HepG2 (cell line): ENCODE measurements at regions not wholly inside any gene's neighbourhood (a gene's known extent, or its start where the extent isn't known, plus 50 kb on each side); places are given as distances from the start of the nearest gene placed in this dataset.

Experiments
- ATAC-seq: fragments of 200-7000 bp; cut with Tn5 transposase; 3 replicates; pipeline ENCODE4 v1.9.1; 2020; ENCODE audit warnings: mild to moderate bottlenecking, moderate library complexity
- BruUV-seq: library from RNA; stranded (reverse); fragments of 400-500 nt; replicated peaks from 2 replicates; lab custom pipeline; 2021; lab: Mats Ljungman, UMichigan
- CTCF ChIA-PET: fragments of 300-600 bp; formaldehyde crosslinking; extraction: SDS; loops from one replicate; lab custom pipeline; 2021; ENCODE audit warnings: low total read pairs, inconsistent platforms, low intra/inter-chr PET ratio; lab: Yijun Ruan, JAX
- POLR2A ChIA-PET: fragments of 350-600 bp; sonication (Branson Sonifier 250); formaldehyde crosslinking; loops from one replicate; lab custom pipeline; 2020; ENCODE audit warnings: antibody characterized with exemption, inconsistent platforms; lab: Yijun Ruan, JAX
- DNase-seq: peaks from one replicate; pipeline ENCODE4 v3.0.0-alpha.2; 2015; ENCODE audit warnings: low spot score
- FAIRE-seq: peaks from 3 replicates; lab custom pipeline; 2011; peaks lifted over from hg19 to GRCh38; lab: Jason Lieb, UNC
- H2AFZ ChIP-seq: one replicate; pipeline ENCODE4 v1.6.1; 2011; ENCODE audit warnings: low read length, inconsistent platforms
- H3K27ac ChIP-seq: fragments of 300-600 bp; 3 replicates; pipeline ENCODE4 v1.8.0; 2011; ENCODE audit warnings: mixed run types, mild to moderate bottlenecking, mixed read lengths, low read length, inconsistent platforms; ENCODE audit not compliant: insufficient read depth; ENCODE audit errors: extremely low read length
- H3K27me3 ChIP-seq, 2 experiments: fragments of 200-600 bp in 1 of 2; 2 replicates in 1 of 2; 3 replicates in 1 of 2; pipeline versions ENCODE4 v1.6.0 to v1.8.0; 2011; ENCODE audit warnings: low read length in 2 of 2, mild to moderate bottlenecking in 2 of 2, moderate library complexity in 2 of 2, inconsistent platforms in 1 of 2; ENCODE audit not compliant: insufficient read depth in 2 of 2, control insufficient read depth in 1 of 2
- H3K36me3 ChIP-seq, 2 experiments: fragments of 200-600 bp in 1 of 2; replicated peaks in 1 of 2; 2 replicates in 1 of 2; 3 replicates in 1 of 2; pipeline versions ENCODE4 v1.5.1 to v1.8.0; 2011; ENCODE audit warnings: low read length in 2 of 2, inconsistent platforms in 1 of 2; ENCODE audit not compliant: insufficient read depth in 2 of 2, control insufficient read depth in 1 of 2
- H3K4me1 ChIP-seq: 2 replicates; pipeline ENCODE4 v1.5.1; 2012; ENCODE audit warnings: low read length, inconsistent platforms; ENCODE audit not compliant: insufficient read depth
- H3K4me2 ChIP-seq: 2 replicates; pipeline ENCODE4 v1.6.0; 2011; ENCODE audit warnings: low read depth, low read length, inconsistent platforms
- H3K4me3 ChIP-seq, 3 experiments: fragments of 200-600 bp in 1 of 3; sonication (generic), shearing (Covaris generic) in 1 of 3; replicated peaks in 1 of 3; 2 replicates each; pipeline ENCODE4 v1.5.1; 2011 to 2016; ENCODE audit warnings: low read length in 3 of 3, inconsistent platforms in 2 of 3, low read depth in 2 of 3, mild to moderate bottlenecking in 2 of 3, control low read depth in 1 of 3, mixed read lengths in 1 of 3; ENCODE audit not compliant: insufficient read depth in 1 of 3
- H3K79me2 ChIP-seq: one replicate; pipeline ENCODE4 v1.6.1; 2011; ENCODE audit warnings: low read length, inconsistent platforms; ENCODE audit not compliant: insufficient read depth
- H3K9ac ChIP-seq: 2 replicates; pipeline ENCODE4 v1.6.0; 2011; ENCODE audit warnings: mild to moderate bottlenecking, low read depth, low read length, inconsistent platforms; ENCODE audit not compliant: insufficient read depth
- H3K9me3 ChIP-seq: 2 replicates; pipeline ENCODE4 v1.5.1; 2012; ENCODE audit warnings: mild to moderate bottlenecking, low read length
- H4K20me1 ChIP-seq: 2 replicates; pipeline ENCODE4 v1.6.0; 2011; ENCODE audit warnings: inconsistent platforms, mild to moderate bottlenecking, low read length, moderate library complexity; ENCODE audit not compliant: insufficient read depth
- ATF7 ChIP-seq, 2 experiments: fragments of 450-650 bp in 1 of 2; sonication (generic) in 1 of 2; formaldehyde crosslinking in 1 of 2; IDR thresholded peaks; 2 replicates each; pipeline versions ENCODE4 v1.4.0 to v1.6.1; 2016 to 2020; ENCODE audit warnings: antibody characterized with exemption in 1 of 2, mild to moderate bottlenecking in 1 of 2, missing genetic modification reagents in 1 of 2
- BATF2 ChIP-seq: sonication (generic); formaldehyde crosslinking; IDR thresholded peaks from 2 replicates; pipeline ENCODE4 v1.8.0; 2022; ENCODE audit warnings: mild to moderate bottlenecking, missing genetic modification reagents, moderate library complexity
- ETV6 ChIP-seq: sonication (generic); formaldehyde crosslinking; conservative IDR thresholded peaks from 2 replicates; pipeline ENCODE4 v1.4.0; 2020; ENCODE audit warnings: missing genetic modification reagents
- IRX3 ChIP-seq: sonication (generic); formaldehyde crosslinking; IDR thresholded peaks from 2 replicates; pipeline ENCODE4 v1.8.1; 2023; ENCODE audit warnings: mild to moderate bottlenecking, low read depth, missing genetic modification reagents, borderline replicate concordance
- MAZ ChIP-seq, 2 experiments: sonication (generic) in 1 of 2; formaldehyde crosslinking in 1 of 2; IDR thresholded peaks; 2 replicates each; pipeline versions ENCODE4 v1.5.0 to v1.6.1; 2012 to 2020; ENCODE audit warnings: low read depth in 2 of 2, mild to moderate bottlenecking in 2 of 2, borderline replicate concordance in 1 of 2, improper control_type of control experiment in 1 of 2, low read length in 1 of 2, missing genetic modification reagents in 1 of 2, moderate library complexity in 1 of 2
- NFIB ChIP-seq: sonication (generic); formaldehyde crosslinking; IDR thresholded peaks from 2 replicates; pipeline ENCODE4 v1.9.0; 2021; ENCODE audit warnings: missing genetic modification reagents, mild to moderate bottlenecking, borderline replicate concordance
- NFIC ChIP-seq: IDR thresholded peaks from 2 replicates; pipeline ENCODE4 v1.6.1; 2012; ENCODE audit warnings: mild to moderate bottlenecking, low read length, inconsistent platforms
- SPEN ChIP-seq: sonication (generic); formaldehyde crosslinking; IDR thresholded peaks from 2 replicates; pipeline ENCODE4 v1.5.1; 2020; ENCODE audit warnings: low read depth, mild to moderate bottlenecking, missing genetic modification reagents
- SRY ChIP-seq: sonication (generic); formaldehyde crosslinking; IDR thresholded peaks from 2 replicates; pipeline ENCODE4 v1.8.0; 2022; ENCODE audit warnings: mild to moderate bottlenecking, missing genetic modification reagents
- TBL1XR1 ChIP-seq: fragments of 150-350 bp; IDR thresholded peaks from 2 replicates; pipeline ENCODE4 v1.6.1; 2014; ENCODE audit warnings: borderline replicate concordance, low read length; ENCODE audit not compliant: partially characterized antibody
- ZBTB21 ChIP-seq: sonication (generic); formaldehyde crosslinking; IDR thresholded peaks from 2 replicates; pipeline ENCODE4 v1.4.0; 2020; ENCODE audit warnings: missing genetic modification reagents
- ZNF343 ChIP-seq: sonication (generic); formaldehyde crosslinking; IDR thresholded peaks from 2 replicates; pipeline ENCODE4 v1.4.0; 2020; ENCODE audit warnings: mild to moderate bottlenecking, missing genetic modification reagents
- ZNF720 ChIP-seq: sonication (generic); formaldehyde crosslinking; IDR thresholded peaks from 2 replicates; pipeline ENCODE4 v1.4.0; 2020; ENCODE audit warnings: missing genetic modification reagents
- ZNF800 ChIP-seq: sonication (generic); formaldehyde crosslinking; IDR thresholded peaks from 2 replicates; pipeline ENCODE4 v1.4.0; 2020; ENCODE audit warnings: missing genetic modification reagents
- WGBS: methylation state at CpG from one replicate; pipeline ENCODE4 v1.1.6; 2017; ENCODE audit warnings: low lambda C conversion rate; 5-methylcytosine and 5-hydroxymethylcytosine counted together
- in situ Hi-C: cut with HindIII; loops from 2 replicates; pipeline ENCODE4 v1.10.0; 2017; ENCODE audit warnings: low pct_unique_long_range_greater_than_20kb; ENCODE audit not compliant: extremely low pct_ligation_motif_present
- intact Hi-C: fragments of 100-400 bp; cut with micrococcal nuclease; formaldehyde crosslinking; loops from one replicate; pipeline ENCODE4 v1.10.0; 2022; ENCODE audit not compliant: unreplicated experiment
- TF ChIP-seq, protein P1 (sequence below): IDR thresholded peaks from 2 replicates; pipeline ENCODE4 v1.6.1; 2016; ENCODE audit warnings: control low read depth

DNA sequence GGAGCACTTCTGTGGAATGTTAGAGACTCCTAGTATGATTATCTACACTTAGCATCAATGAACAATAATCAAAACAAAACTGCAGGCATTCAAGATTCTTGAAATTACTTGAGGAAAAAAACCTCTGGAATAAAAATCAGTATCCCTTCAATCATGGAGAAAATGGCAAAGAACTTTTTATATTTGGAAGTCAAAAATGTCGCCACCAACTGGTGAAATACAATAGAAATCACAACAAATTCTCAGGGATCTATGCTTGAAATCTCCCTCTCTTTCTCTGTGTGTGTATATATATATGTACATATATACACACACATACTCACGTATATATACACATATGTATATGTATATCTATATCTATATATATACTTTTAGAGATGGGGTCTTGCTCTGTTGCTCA lies 378.9 kb upstream of the ALCAM start (continued):
- TF ChIP-seq IRX3 (CRISPR knock-in tag) (no peak), TBL1XR1 (no peak), SRY (CRISPR knock-in tag) (no peak), ZNF343 (no peak), ZNF800 (CRISPR knock-in tag) (no peak), NFIC (no peak), NFIB (CRISPR knock-in tag) (no peak)
- TF ChIP-seq, protein P1, sequence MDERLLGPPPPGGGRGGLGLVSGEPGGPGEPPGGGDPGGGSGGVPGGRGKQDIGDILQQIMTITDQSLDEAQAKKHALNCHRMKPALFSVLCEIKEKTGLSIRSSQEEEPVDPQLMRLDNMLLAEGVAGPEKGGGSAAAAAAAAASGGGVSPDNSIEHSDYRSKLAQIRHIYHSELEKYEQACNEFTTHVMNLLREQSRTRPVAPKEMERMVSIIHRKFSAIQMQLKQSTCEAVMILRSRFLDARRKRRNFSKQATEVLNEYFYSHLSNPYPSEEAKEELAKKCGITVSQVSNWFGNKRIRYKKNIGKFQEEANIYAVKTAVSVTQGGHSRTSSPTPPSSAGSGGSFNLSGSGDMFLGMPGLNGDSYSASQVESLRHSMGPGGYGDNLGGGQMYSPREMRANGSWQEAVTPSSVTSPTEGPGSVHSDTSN (CRISPR knock-in tag): no peak

- 0% methylated on average over 3 of the region's 3 CpGs for WGBS
- no peak overlapping the region for H3K4me3 ChIP-seq
- no peaks in the 10 kb centered on the region for H4K20me1 ChIP-seq
- no peaks in the 10 kb centered on the region for H3K79me2 ChIP-seq
- ATAC-seq: no peak
- no peak overlapping the region for H3K4me2 ChIP-seq
- ChIA-PET POLR2A (no interaction called here), CTCF (no interaction called here)
- no peaks in the 10 kb centered on the region for H3K4me1 ChIP-seq
- H3K27me3 ChIP-seq: no peaks in the 10 kb centered on the region
- TF ChIP-seq ATF7 (IDR thresholded peaks at IDR 0.05): no peak
- no peak for TF ChIP-seq ATF7 (CRISPR knock-in tag; IDR thresholded peaks at IDR 0.05)
- TF ChIP-seq MAZ (IDR thresholded peaks at IDR 0.05; ENCODE audit: borderline replicate concordance, low read depth, low read length): no peak
- no peak for TF ChIP-seq MAZ (CRISPR knock-in tag; IDR thresholded peaks at IDR 0.05; ENCODE audit: low read depth)
- TF ChIP-seq ZNF720 (CRISPR knock-in tag): no peak
- TF ChIP-seq SPEN (CRISPR knock-in tag): no peak
- TF ChIP-seq ZBTB21 (CRISPR knock-in tag): no peak
- TF ChIP-seq BATF2 (CRISPR knock-in tag): no peak
- TF ChIP-seq ETV6 (CRISPR knock-in tag): no peak
- no peak for FAIRE-seq
- H2AFZ ChIP-seq: no peak overlapping the region
- no peaks in the 10 kb centered on the region for H3K9me3 ChIP-seq
- in situ Hi-C loops (no loop called here), intact Hi-C loops (no loop called here)
- no peak for DNase-seq
- H3K36me3 ChIP-seq: no peaks in the 10 kb centered on the region
- H3K9ac ChIP-seq: no peak overlapping the region
- no peak overlapping the region for H3K27ac ChIP-seq
- BruUV-seq: no TSS peak
These were observed 378.2 kb upstream of the ALCAM start for GRCh38 chr3:104988496-104988895.
